ENCODE measurements at regions not wholly inside any gene's neighbourhood (a gene's known extent, or its start where the extent isn't known, plus 50 kb on each side); places are given as distances from the start of the nearest gene placed in this dataset.

- TF ChIP-seq IRF2 (CRISPR knock-in tag; IDR thresholded peaks at IDR 0.05; ENCODE audit: borderline replicate concordance, low read depth) (no peak), ATF6 (CRISPR knock-in tag; IDR thresholded peaks at IDR 0.05) (no peak), ZNF317 (CRISPR knock-in tag; IDR thresholded peaks at IDR 0.05; ENCODE audit: borderline replicate concordance, low read depth) (no peak), NFE2L1 (CRISPR knock-in tag; IDR thresholded peaks at IDR 0.05) (no peak), PRRX2 (CRISPR knock-in tag; IDR thresholded peaks at IDR 0.05) (no peak)
Measured at GRCh38 chr2:163171786-163172530, 333.4 kb upstream of the KCNH7 start (continued).

- H3K4me1 Mint-ChIP-seq, result no peaks in the 10 kb centered on the region
Measured at GRCh38 chr2:163157891-163158496, 319.4 kb upstream of the KCNH7 start.

GRCh38 chr2:163157411-163157810 lies 318.8 kb upstream of the KCNH7 start:
- ChIA-PET POLR2A (no interaction called here), CTCF (interaction anchor here (1.0 kb wide), 1 partner anchor 12 kb away, joined by 3 read pairs; no protein-coding TSS in a partner anchor)
- Mint-ChIP-seq H3K9me3 (no peaks in the 10 kb centered on the region), H3K36me3 (no peaks in the 10 kb centered on the region), H3K4me3 (no peak overlapping the region), H3K27me3 (ENCODE audit: low read depth) (no peaks in the 10 kb centered on the region), H3K27ac (no peak overlapping the region), H3K4me1 (no peaks in the 10 kb centered on the region)
- TF ChIP-seq EMX1 (CRISPR knock-in tag; IDR thresholded peaks at IDR 0.05) (no peak), PRDM15 (CRISPR knock-in tag; IDR thresholded peaks at IDR 0.05) (no peak), JUN (CRISPR knock-in tag; IDR thresholded peaks at IDR 0.05) (no peak)
- DNase-seq (ENCODE audit: low spot score) (no peak), ATAC-seq (no peak)

More at GRCh38 chr2:163157891-163158496, 319.4 kb upstream of the KCNH7 start:
- Mint-ChIP-seq H3K27me3 (ENCODE audit: low read depth) (no peaks in the 10 kb centered on the region), H3K9me3 (no peaks in the 10 kb centered on the region), H3K36me3 (no peaks in the 10 kb centered on the region), H3K27ac (no peak overlapping the region), H3K4me3 (no peak overlapping the region)
- ChIA-PET POLR2A (no interaction called here), CTCF (no interaction called here)
- no peak for DNase-seq (ENCODE audit: low spot score)
- ATAC-seq, result no peak
- no peak for TF ChIP-seq HMGA2 (CRISPR knock-in tag; IDR thresholded peaks at IDR 0.05)
- no peak for TF ChIP-seq FOXJ3 (CRISPR knock-in tag; IDR thresholded peaks at IDR 0.05; ENCODE audit: borderline replicate concordance)
- TF ChIP-seq NFE2L1 (CRISPR knock-in tag; IDR thresholded peaks at IDR 0.05), result no peak
- no peak for TF ChIP-seq GRHL2 (CRISPR knock-in tag; IDR thresholded peaks at IDR 0.05; ENCODE audit: insufficient replicate concordance, severe bottlenecking)

GRCh38 chr2:163155925-163156324 lies 317.4 kb upstream of the KCNH7 start:
- POLR2A ChIA-PET, result no interaction called here
- Mint-ChIP-seq H3K4me3 (no peak overlapping the region), H3K36me3 (no peaks in the 10 kb centered on the region), H3K27me3 (ENCODE audit: low read depth) (no peaks in the 10 kb centered on the region), H3K9me3 (no peaks in the 10 kb centered on the region), H3K27ac (no peak overlapping the region), H3K4me1 (no peaks in the 10 kb centered on the region)
- CTCF ChIA-PET, result no interaction called here
- no peak for DNase-seq (ENCODE audit: low spot score)
- TF ChIP-seq ZNF416 (CRISPR knock-in tag; IDR thresholded peaks at IDR 0.05), result no peak
- no peak for TF ChIP-seq TEAD4 (CRISPR knock-in tag; IDR thresholded peaks at IDR 0.05)
- TF ChIP-seq ZNF232 (CRISPR knock-in tag; IDR thresholded peaks at IDR 0.05), result no peak
- no peak for TF ChIP-seq FOXP4 (CRISPR knock-in tag; IDR thresholded peaks at IDR 0.05)
- TF ChIP-seq CREM (CRISPR knock-in tag; IDR thresholded peaks at IDR 0.05), result no peak
- TF ChIP-seq TP53 (CRISPR knock-in tag; IDR thresholded peaks at IDR 0.05), result no peak
- no peak for ATAC-seq

Data from WTC11 (cell line).